GM23338 (cell line): ENCODE measurements at regions not wholly inside any gene's neighbourhood (a gene's known extent, or its start where the extent isn't known, plus 50 kb on each side); places are given as distances from the start of the nearest gene placed in this dataset.

Experiments used
- CTCF ChIP-seq, 2 experiments: fragments of 200-600 bp in 1 of 2; sonication (generic) in 1 of 2; conservative IDR thresholded peaks; 2 replicates each; pipeline versions ENCODE4 v1.5.1 to v1.6.1; 2016 to 2017; ENCODE audit warnings: antibody characterized with exemption in 2 of 2, low read depth in 2 of 2, mild to moderate bottlenecking in 2 of 2, moderate library complexity in 1 of 2
- EZH2 ChIP-seq: fragments of 200-600 bp; sonication (generic); IDR thresholded peaks from one replicate; pipeline ENCODE4 v1.8.0; 2017; ENCODE audit warnings: antibody characterized with exemption, mild to moderate bottlenecking, low read depth; ENCODE audit not compliant: unreplicated experiment
- JUNB ChIP-seq: IDR thresholded peaks from one replicate; pipeline ENCODE4 v1.6.1; 2016; ENCODE audit warnings: antibody characterized with exemption; ENCODE audit not compliant: unreplicated experiment
- POLR2AphosphoS5 ChIP-seq: IDR thresholded peaks from 2 replicates; pipeline ENCODE4 v1.6.1; 2016; ENCODE audit warnings: antibody characterized with exemption, low read depth
- REST ChIP-seq: IDR thresholded peaks from one replicate; pipeline ENCODE4 v1.6.1; 2018; ENCODE audit warnings: antibody characterized with exemption; ENCODE audit not compliant: unreplicated experiment

DNA sequence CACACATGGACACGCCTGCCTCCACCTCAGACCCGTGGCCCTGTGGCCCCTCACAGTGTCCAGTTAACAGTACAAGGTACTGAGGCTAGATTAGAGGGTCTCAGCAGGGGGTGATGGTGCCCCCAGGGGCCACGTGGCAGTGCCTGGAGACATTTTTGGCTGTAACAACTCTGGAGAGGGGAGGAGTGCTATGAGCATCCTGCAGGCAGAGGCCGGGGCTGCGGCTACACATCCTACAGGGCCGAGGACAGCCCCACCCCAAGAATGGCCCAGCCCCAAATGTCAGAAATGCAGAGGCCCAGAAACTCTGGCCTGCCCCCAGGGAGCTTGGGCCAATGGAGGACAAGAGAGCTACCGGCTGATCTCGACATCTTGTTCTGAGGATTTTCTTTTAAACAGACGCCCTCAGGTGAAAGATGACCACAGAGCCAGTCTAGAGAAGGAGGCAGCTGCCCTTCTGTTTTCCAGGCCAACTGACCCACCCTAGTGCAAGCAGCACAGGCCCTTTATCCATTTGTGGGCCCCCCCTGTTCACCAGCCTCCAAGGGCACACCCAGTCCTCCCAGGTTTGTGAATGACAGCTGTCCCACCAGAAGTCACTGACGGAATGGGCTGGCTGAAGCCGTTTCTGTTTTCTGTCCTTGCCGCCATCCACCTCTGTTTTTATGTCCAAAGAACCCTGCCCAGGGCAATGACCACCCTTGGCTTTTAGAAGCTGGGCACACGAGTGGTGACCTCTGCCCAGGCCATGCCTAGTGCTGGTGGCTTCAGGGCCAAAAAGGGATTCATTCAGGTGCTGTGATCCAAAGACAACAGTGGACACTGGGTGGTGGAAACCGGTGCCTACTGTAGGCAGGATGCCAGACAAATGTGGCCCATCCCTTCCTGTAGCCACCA, 85.2 kb upstream of the LINC01488 start:
- no peak for TF ChIP-seq CTCF (conservative IDR thresholded peaks at IDR 0.05; ENCODE audit: low read depth in 2 of 2)
- no peak for TF ChIP-seq JUNB
- no peak for TF ChIP-seq POLR2AphosphoS5
- TF ChIP-seq EZH2: no peak
- no peak for TF ChIP-seq REST
